Vagina (tissue), 2 donors: ENCODE measurements at regions not wholly inside any gene's neighbourhood (a gene's known extent, or its start where the extent isn't known, plus 50 kb on each side); places are given as distances from the start of the nearest gene placed in this dataset.
"Not testable (repeated sequence)": the region's sequence is repeated elsewhere in the genome, so short reads cannot be mapped to it uniquely, and the experiment has no call there.

Experiments
- CTCF ChIP-seq, 3 experiments: fragments of 450-650 bp in 2 of 3; fragments of 200-600 bp in 1 of 3; sonication (generic) in 1 of 3; IDR thresholded peaks; one replicate each; pipeline ENCODE4 v1.5.1; 2017 to 2019; ENCODE audit warnings: antibody characterized with exemption in 3 of 3, mild to moderate bottlenecking in 2 of 3, moderate library complexity in 2 of 3
- POLR2AphosphoS5 ChIP-seq, 2 donors: sonication (generic); formaldehyde crosslinking; IDR thresholded peaks; one replicate each; pipeline ENCODE4 v1.9.0; 2017; ENCODE audit warnings: antibody characterized with exemption in 2 of 2, mild to moderate bottlenecking in 2 of 2, low read depth in 1 of 2; ENCODE audit not compliant: insufficient read depth in 1 of 2

GRCh38 chr18:15028037-15028436 lies 280.1 kb downstream of the ANKRD30B start:
- TF ChIP-seq POLR2AphosphoS5 (IDR thresholded peaks at IDR 0.05; ENCODE audit: insufficient read depth in 1 of 2, low read depth in 1 of 2); CTCF (IDR thresholded peaks at IDR 0.05): not testable (repeated sequence)
